ENCODE measurements at regions not wholly inside any gene's neighbourhood (a gene's known extent, or its start where the extent isn't known, plus 50 kb on each side); places are given as distances from the start of the nearest gene placed in this dataset.
"Not testable (repeated sequence)": the region's sequence is repeated elsewhere in the genome, so short reads cannot be mapped to it uniquely, and the experiment has no call there.

DNA sequence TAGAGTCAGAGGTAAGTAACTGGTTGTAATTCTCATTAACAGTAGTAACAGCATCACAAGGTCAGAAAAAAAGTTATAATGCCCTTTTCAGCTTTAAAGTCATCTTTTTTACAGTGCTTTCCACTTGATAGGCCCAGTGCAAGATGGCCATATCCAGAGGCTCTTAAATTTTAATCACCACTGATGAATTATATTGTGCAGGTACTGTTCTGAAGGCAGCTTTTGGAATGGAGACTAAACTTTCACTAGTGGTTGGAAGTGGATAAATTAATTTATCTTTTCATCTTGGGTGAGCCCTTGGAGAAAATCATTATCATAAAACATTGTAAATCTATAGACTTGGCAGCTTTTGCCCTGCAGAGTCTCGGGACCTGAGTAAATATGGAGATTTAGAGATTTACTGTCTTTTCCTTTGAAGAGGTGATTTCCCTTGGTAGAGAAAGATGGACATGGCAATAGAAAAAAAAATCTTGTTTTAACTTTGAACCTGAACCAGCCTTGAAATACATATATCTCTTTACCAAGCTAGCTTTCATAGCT lies 969.1 kb upstream of the NOVA1 start:
- DNase-seq (no peak), ATAC-seq (ENCODE audit: poor library complexity) (no peak)
- intact Hi-C loops (cut with DNase I): no loop called here

DNA sequence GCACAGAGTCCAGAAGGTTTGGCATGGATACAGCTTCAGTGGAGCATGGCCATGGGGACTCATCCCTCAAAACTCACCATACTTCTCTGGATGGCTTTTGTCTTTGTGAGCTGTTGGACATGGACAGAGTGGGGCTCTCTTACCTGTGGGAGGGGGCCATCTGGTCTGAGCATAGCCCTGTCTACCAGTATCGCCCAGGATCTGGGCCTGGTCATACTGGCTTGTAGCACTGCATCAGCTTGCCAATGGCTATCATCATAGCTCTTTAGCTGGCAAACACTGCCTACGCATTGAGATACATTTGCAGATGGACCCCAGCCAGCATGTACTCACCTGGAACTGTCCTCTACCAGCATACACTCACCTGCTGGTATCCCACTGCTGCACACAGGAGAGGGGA lies 975.2 kb upstream of the NOVA1 start:
- no peak for ATAC-seq (ENCODE audit: poor library complexity)
- no peak for DNase-seq

DNA sequence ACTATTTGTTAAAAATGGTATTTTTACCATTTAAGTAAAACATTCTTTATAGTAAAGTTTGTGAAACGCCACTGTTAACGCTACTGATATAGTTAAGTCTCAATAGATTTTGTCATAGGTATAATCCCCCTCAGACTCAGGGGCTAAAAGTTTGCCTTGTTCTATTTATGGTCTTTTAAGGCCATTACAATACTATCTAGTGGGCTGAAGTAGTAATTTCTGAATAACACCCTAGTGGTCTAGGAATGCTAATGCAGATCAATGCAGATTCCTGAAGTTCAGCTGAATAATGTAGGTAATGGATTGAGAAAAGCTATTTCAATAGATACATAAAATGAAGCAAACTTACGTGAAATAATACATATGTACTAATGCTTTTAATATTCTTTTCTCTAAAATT lies 989.3 kb upstream of the NOVA1 start:
- intact Hi-C loops (cut with DNase I): no loop called here
- DNase-seq (no peak), ATAC-seq (ENCODE audit: poor library complexity) (no peak)

More for the DNA sequence above, 975.2 kb upstream of the NOVA1 start:
- intact Hi-C loops (cut with DNase I): no loop called here

DNA sequence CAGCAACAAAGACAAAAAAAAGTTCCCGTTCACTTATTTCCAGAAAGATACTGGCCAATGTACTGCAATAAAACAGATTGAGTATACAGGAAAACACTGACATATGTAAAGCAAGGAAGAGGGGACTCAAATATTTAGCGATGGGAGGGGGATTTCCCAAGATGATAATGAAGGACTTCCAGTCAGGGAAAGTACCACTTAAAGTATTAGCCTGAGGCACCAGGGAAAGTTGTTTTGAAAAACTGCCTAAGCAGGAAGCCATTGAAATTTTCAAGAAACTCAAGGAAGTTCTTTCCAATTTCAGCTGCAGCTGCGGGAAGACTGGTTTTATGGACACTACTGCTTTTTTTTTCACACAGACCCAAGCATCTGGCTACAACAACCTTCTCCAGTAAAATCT lies 1007.4 kb upstream of the NOVA1 start:
- intact Hi-C loops (cut with DNase I): no loop called here
- DNase-seq: no peak

DNA sequence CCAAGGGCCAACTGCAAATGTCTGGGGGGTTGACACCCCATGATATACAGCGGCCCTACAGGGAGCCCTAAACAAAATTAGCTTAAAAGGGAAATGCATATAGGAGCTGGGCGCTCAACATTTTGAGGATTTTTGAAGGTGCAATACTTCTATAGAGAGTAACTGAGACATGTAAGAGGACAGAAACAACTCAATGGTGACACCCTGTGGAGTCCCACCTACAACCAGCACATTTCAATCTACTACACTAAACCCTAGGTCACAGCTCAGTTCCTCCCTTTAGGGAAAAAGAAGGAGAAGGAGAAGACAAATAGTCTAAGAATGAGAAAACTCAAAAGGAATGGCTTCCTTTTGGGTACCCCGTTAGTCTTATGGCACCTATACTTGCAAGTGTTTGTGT lies 1010.5 kb upstream of the NOVA1 start:
- intact Hi-C loops (cut with DNase I): no loop called here
- DNase-seq: no peak
- no peak for ATAC-seq (ENCODE audit: poor library complexity)

More for the DNA sequence above, 1007.4 kb upstream of the NOVA1 start:
- no peak for ATAC-seq (ENCODE audit: poor library complexity)

DNA sequence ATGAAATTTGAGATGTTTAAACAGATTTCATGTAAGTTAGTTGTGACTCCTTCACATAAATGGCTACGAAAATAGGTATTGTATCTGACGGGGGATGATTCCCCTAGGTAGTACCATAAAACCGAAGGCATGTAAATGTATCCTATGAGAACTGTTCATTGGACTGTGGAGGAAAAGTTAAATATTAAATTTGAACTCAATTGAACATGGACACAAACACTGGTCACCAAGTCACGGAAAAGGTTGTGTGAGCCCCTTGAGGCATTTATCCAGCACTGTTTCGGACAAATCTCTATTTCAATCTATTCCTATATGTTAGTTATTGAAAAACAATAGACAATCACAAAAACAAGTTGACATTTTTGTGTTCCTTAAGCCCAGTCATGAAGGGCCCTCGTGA lies 1014.3 kb upstream of the NOVA1 start:
- intact Hi-C loops (cut with DNase I): no loop called here
- ATAC-seq (ENCODE audit: poor library complexity) (no peak), DNase-seq (no peak)

DNA sequence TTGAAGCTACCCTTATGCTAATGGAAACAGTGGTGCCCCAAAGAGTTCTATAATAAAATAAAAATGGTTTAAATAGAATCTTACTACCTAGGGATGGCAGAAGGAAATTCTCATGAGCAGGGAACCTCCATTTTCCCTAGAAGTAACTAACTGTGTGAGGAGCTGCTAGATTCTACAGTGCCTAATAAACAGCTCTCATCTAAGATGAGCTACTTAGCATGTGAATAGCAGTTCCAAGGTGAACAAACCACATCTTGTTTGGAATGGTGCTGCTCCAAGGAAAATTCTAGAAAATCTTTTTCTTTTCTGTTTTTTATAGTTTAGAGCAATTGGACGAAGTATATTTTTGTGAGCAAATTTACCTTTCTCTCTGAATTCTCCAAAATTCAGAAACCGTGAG lies 1015.3 kb upstream of the NOVA1 start:
- DNase-seq: no peak
- ATAC-seq (ENCODE audit: poor library complexity): no peak
- intact Hi-C loops (cut with DNase I): no loop called here

DNA sequence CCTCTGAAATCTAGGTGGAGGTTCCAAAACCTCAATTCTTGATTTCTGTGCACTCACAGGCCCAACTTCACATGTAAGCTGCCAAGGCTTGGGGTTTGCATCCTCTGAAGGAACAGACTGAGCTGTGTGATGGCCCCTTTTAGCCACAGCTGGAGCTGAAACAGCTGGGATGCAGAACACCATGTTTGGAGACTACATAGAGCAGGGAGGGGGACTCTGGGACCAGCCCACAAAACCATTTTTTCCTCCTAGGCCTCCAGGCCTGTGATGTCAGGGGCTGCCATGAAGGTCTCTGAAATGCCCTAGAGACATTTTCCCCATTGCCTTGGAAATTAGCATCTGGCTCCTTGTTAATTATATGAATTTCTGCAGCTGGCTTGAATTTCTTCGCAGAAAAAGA lies 1025.9 kb upstream of the NOVA1 start:
- DNase-seq (no peak), ATAC-seq (ENCODE audit: poor library complexity) (no peak)
- intact Hi-C loops (cut with DNase I): no loop called here

DNA sequence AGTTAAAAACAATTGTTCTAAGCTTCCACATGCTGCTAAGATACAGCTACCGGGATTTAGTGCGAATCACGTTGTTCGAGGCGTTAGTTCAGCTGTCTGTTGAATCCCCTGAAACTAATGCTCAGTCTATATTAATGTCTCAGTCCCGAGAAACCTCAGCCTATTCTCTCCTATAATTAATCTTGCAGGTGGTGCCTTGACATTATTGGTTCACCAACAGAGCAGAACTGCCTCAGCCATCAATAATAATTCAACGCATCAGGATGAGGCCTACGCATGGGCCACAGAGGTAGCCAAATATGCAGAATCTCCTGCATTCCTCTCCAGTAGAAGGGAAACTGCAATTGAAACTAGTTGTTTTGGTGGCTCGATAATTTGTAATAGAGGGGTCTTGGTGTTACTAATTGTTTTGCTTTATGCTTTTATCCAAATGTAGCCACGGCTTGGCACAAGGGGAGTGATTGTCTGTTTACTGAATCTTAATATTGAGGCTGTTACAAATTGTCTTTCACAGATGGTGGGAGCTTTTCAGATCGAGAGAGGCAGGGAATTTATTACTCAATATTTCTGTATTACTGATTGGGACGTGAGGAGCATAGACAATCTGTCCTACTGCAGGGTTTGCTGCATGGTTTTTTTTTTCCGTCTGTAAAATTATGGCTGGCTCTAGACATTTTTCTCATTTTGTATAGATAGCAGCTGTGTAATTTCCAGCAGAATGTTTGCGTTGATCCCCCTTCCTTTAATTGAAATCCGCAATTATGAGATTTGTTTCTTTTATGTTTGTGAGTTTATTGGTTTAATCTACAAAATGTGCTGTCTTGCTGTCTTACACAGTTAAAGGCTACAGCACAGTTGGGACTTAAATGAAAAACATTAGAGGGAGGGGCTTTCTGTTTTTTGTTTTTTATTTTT lies 1036.5 kb upstream of the NOVA1 start:
- intact Hi-C loops (cut with DNase I): no loop called here
- DNase-seq (no peak), ATAC-seq (ENCODE audit: poor library complexity) (no peak)

DNA sequence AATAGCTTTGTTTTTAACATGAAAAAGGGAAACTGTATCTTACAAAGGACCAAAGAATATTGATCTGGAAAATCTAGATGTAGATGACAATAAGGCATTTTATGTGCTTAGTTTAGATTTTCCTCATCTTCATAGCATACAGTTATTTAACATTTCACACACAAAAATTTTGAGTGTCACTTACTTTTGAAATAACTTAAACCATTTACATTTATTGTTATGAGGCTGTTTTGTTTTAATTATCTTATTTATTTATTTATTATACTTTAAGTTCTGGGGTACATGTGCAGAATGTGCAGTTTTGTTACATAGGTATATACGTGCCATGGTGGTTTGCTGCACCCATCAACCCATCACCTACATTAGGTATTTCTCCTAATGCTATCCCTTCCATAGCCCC lies 1042.9 kb upstream of the NOVA1 start:
- ATAC-seq (ENCODE audit: poor library complexity); DNase-seq; intact Hi-C loops (cut with DNase I): not testable (repeated sequence)

DNA sequence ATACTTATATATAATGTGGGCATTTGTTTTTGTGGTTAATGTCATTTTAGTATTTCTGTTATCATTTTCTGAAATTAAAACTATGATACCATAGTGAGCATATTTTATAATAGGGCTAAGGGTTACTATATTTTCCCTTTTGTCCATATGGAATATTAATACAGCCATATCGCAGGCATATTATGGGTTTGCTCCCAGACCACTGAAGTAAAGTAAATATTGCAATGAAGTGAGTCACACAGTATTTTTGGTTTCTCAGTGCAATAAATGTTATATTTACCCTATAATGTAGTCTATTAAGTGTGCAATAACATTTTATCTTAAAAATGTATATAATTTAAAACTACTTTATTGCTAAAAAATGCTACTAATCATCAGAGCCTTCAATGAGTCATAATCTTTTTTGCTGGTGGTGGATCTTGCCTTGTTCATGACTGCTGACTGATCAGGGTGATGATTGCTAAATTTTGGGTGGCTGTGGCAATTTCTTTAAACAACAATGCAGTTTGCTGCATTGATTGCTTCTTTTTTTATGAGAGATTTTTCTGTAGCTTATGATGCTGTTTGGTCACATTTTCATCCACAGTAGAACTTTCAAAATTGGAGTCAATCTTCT lies 1044.5 kb upstream of the NOVA1 start:
- intact Hi-C loops (cut with DNase I): no loop called here
- DNase-seq (no peak), ATAC-seq (ENCODE audit: poor library complexity) (no peak)

DNA sequence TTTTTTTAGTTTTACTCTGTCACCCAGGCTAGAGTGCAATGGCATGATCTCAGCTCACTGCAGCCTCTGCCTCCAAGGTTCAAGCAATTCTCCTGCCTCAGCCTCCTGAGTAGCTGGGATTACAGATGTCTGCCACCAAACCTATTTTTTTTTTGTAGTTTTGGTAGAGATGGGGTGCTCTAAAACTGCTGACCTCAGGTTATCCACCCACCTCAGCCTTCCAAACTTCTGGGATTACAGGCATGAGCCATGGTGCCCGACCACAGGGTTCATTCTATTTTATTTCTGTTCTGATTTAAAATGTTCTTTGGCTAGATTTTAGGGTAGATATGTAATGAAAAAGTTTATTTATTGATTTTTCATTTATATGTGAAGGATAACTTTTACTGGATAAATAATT lies 1062.8 kb upstream of the NOVA1 start:
- no peak for ATAC-seq (ENCODE audit: poor library complexity)

DNA sequence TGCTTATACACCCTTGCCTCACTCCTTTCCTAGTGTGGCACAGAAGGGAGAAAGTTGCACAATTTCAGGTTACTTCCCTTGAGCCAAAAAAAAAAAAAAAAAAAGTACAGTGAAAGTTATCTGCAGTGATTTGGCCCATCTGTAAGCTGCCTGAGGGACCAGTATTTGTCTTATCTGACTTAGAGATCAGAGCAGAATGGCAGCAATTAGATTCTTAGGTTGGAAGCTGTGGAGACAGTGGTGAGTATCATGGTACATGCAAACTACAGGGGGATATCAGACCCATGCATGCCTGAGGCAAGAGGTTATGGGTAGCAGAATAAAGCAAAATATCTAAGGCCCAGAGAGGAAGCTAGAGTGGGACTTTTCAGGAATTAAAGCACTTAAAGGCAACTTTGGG lies 1070.7 kb upstream of the NOVA1 start:
- intact Hi-C loops (cut with DNase I): no loop called here
- ATAC-seq (ENCODE audit: poor library complexity) (no peak), DNase-seq (no peak)

More for the DNA sequence above, 1062.8 kb upstream of the NOVA1 start:
- DNase-seq: no peak
- intact Hi-C loops (cut with DNase I): no loop called here

DNA sequence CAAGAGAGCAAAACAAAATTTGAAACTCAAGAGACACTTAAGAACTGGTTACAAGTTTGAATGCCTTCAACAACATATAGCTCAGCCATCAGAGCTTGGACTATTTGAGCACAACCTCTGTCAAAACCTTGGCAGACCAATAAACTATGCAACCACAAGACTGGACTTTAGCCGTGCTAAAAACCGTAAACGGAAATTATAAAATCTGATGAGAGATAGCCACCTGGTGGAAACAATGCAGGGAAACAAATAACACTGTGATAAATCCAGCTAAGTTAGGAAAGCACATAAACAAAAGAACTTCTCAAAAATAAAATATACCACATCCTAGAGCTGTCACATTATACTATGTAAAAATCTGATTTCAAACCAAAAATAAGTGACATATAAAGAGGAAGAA lies 1074.2 kb upstream of the NOVA1 start:
- intact Hi-C loops (cut with DNase I): no loop called here
- no peak for DNase-seq
- ATAC-seq (ENCODE audit: poor library complexity): no peak

DNA sequence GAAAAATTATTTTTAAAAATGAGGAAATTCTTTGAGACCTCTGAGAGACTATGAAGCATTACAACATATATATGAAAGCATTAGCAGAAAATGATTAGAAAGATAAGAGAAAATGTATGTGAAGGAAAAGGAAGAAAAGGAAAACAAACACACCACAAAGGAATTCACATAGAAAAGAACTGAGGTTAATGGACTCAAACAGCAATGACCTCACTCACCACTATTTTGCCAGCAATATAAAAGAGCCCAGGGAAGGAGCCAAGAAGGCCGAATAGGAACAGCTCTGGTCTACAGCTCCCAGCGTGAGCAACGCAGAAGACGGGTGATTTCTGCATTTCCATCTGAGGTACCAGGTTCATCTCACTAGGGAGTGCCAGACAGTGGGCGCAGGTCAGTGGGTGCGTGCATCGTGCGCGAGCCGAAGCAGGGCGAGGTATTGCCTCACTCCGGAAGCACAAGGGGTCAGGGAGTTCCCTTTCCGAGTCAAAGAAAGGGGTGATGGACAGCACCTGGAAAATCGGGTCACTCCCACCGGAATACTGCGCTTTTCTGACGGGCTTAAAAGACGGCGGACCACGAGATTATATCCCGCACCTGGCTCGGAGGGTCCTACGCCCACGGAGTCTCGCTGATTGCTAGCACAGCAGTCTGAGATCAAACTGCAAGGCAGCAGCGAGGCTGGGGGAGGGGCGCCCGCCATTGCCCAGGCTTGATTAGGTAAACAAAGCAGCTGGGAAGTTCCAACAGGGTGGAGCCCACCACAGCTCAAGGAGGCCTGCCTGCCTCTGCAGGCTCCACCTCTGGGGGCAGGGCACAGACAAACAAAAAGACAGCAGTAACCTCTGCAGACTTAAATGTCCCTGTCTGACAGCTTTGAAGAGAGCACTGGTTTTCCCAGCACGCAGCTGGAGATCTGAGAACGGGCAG lies 1075.2 kb upstream of the NOVA1 start:
- ATAC-seq (ENCODE audit: poor library complexity); intact Hi-C loops (cut with DNase I); DNase-seq: not testable (repeated sequence)

DNA sequence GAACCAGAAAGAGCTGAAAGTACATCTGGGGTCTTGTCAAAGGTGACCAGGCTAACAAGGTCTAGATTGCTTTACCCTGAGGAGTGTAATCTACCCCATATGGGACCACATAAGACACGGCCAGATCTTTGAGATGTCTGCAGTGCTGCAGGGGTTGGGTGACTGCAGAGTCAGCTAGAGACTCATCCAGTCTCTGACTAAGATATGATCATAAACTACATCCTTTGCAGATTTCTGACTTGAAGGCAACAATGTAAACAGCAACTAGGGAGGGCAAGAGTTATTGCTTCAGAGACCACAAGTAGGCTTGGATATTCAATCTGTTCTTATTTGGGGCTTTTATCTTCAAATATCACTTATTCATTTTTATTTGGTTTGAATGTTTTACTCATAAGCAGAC lies 1080.5 kb upstream of the FOXG1 start:
- no peak for ATAC-seq (ENCODE audit: poor library complexity)
- intact Hi-C loops (cut with DNase I): no loop called here
- DNase-seq: no peak

DNA sequence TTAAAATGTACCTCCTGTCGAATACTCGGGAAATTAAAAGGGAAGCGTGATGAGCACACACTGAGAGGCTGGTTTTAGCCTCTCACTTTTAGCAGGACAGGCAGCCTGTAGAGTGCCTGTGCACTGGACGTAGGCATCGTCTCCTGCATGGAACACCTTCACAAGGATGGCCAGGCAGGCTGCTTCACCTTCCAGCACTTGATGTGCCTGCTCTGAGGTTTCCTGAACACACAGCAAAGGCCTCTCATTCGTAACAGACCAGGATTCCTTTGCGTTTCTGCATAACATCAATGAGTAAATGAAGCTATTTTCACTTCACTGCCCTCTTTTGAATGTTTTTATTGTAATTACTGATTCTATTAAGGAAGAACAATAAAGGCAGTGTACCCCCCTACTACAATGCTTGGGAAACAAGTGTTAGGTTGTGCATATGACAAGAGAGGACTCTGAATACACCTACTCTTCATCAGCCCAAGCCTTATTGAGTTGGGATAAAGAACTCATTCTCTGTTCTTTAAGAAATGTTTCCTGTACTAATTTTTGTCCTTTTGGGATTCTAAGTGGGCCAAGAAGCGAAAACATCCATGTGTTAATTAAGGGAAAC lies 1077.6 kb upstream of the FOXG1 start:
- DNase-seq (no peak), ATAC-seq (ENCODE audit: poor library complexity) (no peak)
- intact Hi-C loops (cut with DNase I): no loop called here

DNA sequence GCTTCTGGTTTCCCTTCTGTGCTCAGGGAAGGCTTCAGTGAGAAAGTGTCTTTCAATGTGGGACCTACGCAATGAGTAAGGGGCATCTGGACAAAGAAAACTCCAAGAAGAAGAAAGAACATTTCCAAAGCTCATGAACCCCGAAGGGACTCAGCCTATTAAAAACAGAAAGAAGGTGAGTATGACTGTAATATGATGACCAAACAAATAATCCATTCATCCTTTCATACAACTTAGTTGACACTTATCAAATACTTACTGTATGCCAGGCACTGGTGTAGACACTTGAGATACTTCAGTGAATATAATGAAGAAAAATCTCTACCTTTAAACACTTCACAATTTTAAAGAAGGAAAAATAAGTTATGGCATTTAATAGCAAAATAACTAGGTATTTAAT lies 1054.2 kb upstream of the FOXG1 start:
- ATAC-seq (ENCODE audit: poor library complexity) (no peak), DNase-seq (no peak)
- intact Hi-C loops (cut with DNase I): no loop called here

DNA sequence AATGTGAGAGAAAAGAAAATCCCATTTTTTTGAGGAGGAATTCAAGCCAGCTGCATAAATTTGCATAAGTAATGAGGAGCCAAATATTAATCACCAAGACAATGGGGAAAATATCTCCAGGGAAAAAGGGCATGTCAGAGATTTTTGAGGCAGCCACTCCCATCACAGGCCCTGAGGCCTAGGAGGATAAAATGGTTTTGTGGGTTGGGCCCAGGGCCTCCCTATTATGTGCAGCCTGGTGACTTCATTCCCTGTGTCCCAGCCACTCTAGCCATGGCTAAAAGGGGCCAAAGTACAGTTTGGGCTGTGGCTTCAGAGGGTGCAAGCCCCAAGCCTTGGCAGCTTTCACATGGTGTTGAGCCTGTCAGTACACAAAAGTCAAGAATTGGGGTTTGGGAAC lies 1051.0 kb upstream of the FOXG1 start:
- ATAC-seq (ENCODE audit: poor library complexity): no peak
- intact Hi-C loops (cut with DNase I): no loop called here
- DNase-seq: no peak
